ENCODE measurements at regions not wholly inside any gene's neighbourhood (a gene's known extent, or its start where the extent isn't known, plus 50 kb on each side); places are given as distances from the start of the nearest gene placed in this dataset.

GRCh38 chr17:71963791-71964190, 157.0 kb upstream of the SOX9 start:
- Histone ChIP-seq H3K4me3 (no peak overlapping the region), H3K9me3 (no peaks in the 10 kb centered on the region), H3K4me1 (no peaks in the 10 kb centered on the region), H3K36me3 (no peaks in the 10 kb centered on the region), H3K27ac (no peak overlapping the region), H3K27me3 (no peaks in the 10 kb centered on the region)
- no peak for TF ChIP-seq POLR2A (IDR thresholded peaks at IDR 0.05)
- TF ChIP-seq EP300 (IDR thresholded peaks at IDR 0.05), result no peak
- no peak for TF ChIP-seq POLR2AphosphoS5 (IDR thresholded peaks at IDR 0.05)
- TF ChIP-seq, protein P1, sequence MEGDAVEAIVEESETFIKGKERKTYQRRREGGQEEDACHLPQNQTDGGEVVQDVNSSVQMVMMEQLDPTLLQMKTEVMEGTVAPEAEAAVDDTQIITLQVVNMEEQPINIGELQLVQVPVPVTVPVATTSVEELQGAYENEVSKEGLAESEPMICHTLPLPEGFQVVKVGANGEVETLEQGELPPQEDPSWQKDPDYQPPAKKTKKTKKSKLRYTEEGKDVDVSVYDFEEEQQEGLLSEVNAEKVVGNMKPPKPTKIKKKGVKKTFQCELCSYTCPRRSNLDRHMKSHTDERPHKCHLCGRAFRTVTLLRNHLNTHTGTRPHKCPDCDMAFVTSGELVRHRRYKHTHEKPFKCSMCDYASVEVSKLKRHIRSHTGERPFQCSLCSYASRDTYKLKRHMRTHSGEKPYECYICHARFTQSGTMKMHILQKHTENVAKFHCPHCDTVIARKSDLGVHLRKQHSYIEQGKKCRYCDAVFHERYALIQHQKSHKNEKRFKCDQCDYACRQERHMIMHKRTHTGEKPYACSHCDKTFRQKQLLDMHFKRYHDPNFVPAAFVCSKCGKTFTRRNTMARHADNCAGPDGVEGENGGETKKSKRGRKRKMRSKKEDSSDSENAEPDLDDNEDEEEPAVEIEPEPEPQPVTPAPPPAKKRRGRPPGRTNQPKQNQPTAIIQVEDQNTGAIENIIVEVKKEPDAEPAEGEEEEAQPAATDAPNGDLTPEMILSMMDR (IDR thresholded peaks at IDR 0.05), result no peak
- DNase-seq, result no peak
- 83 to 92% (median 90%) methylated on average over 4 of the region's 4 CpGs for WGBS, 5 donors
- intact Hi-C loops (cut with DNase I; ENCODE audit: low total_unique reads), result no loop called here

GRCh38 chr17:71964559-71964958, 156.3 kb upstream of the SOX9 start:
- H3K4me3 ChIP-seq, result no peak overlapping the region
- 53 to 60% (median 56%) methylated on average over 2 of the region's 2 CpGs for WGBS, 5 donors
- H3K9me3 ChIP-seq, result no peaks in the 10 kb centered on the region
- no peaks in the 10 kb centered on the region for H3K36me3 ChIP-seq
- H3K27ac ChIP-seq, result no peak overlapping the region
- no peak for DNase-seq
- no peaks in the 10 kb centered on the region for H3K27me3 ChIP-seq
- TF ChIP-seq POLR2A (IDR thresholded peaks at IDR 0.05) (no peak), EP300 (IDR thresholded peaks at IDR 0.05) (no peak), POLR2AphosphoS5 (IDR thresholded peaks at IDR 0.05) (no peak)
- TF ChIP-seq, protein P1 (IDR thresholded peaks at IDR 0.05), result no peak
- intact Hi-C loops (cut with DNase I; ENCODE audit: low total_unique reads), result no loop called here
- H3K4me1 ChIP-seq, result no peaks in the 10 kb centered on the region

GRCh38 chr17:71966055-71966454, 154.8 kb upstream of the SOX9 start:
- 63 to 72% (median 70%) methylated on average over 6 of the region's 6 CpGs for WGBS, 5 donors
- Histone ChIP-seq H3K9me3 (no peaks in the 10 kb centered on the region), H3K4me3 (no peak overlapping the region), H3K27ac (no peak overlapping the region), H3K4me1 (no peaks in the 10 kb centered on the region), H3K27me3 (no peaks in the 10 kb centered on the region), H3K36me3 (no peaks in the 10 kb centered on the region)
- DNase-seq, result no peak
- intact Hi-C loops (cut with DNase I; ENCODE audit: low total_unique reads), result no loop called here
- TF ChIP-seq POLR2A (IDR thresholded peaks at IDR 0.05) (no peak), EP300 (IDR thresholded peaks at IDR 0.05) (no peak), POLR2AphosphoS5 (IDR thresholded peaks at IDR 0.05) (no peak)
- TF ChIP-seq, protein P1 (IDR thresholded peaks at IDR 0.05), result no peak

DNA sequence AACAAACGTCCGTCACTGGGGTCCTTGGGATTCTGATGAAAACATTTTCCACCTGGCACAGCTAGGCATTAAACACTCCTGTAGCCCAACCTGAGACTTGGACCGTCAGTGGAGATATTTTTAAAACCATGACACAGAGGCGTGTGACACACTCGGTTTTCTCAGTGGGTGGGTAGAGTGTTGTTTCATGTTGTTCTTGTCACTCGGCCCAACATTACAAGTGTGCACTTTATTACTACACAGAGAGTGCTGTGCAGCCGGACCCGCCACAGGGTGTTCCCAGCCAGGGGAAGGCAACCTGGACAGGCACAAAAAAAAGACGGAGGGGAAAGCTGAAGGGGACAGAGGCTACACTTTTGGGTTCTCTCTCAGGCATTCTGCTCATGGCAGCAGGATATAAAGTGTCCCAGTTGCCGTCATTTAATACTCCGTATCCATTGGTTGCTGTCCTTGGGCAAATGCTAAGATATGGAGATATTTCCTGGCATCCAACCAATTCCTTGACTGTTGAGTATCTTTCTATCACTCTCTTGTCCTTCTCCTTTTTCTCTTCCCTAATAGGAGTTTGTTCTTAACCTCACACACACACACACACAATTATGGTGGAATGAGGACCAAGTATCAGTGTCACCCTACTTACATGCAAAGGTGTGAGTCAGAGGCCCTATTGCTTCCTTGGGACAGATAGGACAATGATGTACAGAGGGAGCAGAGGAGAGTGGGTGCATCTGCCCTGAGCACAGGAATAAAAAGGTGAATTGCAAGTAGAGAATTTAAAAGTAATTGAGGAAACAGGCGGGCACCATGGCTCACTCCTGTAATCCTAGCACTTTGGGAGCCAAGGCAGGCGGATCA, 154.1 kb upstream of the SOX9 start:
- DNase-seq, result no peak
- no peak overlapping the region for H3K27ac ChIP-seq
- intact Hi-C loops (cut with DNase I; ENCODE audit: low total_unique reads), result no loop called here
- no peak overlapping the region for H3K4me3 ChIP-seq
- no peak for TF ChIP-seq POLR2AphosphoS5 (IDR thresholded peaks at IDR 0.05)
- TF ChIP-seq, protein P1 (IDR thresholded peaks at IDR 0.05), result no peak
- TF ChIP-seq POLR2A (IDR thresholded peaks at IDR 0.05), result no peak
- no peak for TF ChIP-seq EP300 (IDR thresholded peaks at IDR 0.05)
- H3K4me1 ChIP-seq, result no peaks in the 10 kb centered on the region
- no peaks in the 10 kb centered on the region for H3K36me3 ChIP-seq
- H3K9me3 ChIP-seq, result no peaks in the 10 kb centered on the region
- 83 to 88% (median 87%) methylated on average over 12 to 13 of the region's 13 CpGs for WGBS, 5 donors
- H3K27me3 ChIP-seq, result no peaks in the 10 kb centered on the region

Measured in stomach (tissue), 8 donors.